HuH-7.5 (cell line): ENCODE measurements at regions not wholly inside any gene's neighbourhood (a gene's known extent, or its start where the extent isn't known, plus 50 kb on each side); places are given as distances from the start of the nearest gene placed in this dataset.

Source experiments
- DNase-seq: peaks from one replicate; pipeline ENCODE4 v3.0.0; 2011; ENCODE audit warnings: low spot score

DNA sequence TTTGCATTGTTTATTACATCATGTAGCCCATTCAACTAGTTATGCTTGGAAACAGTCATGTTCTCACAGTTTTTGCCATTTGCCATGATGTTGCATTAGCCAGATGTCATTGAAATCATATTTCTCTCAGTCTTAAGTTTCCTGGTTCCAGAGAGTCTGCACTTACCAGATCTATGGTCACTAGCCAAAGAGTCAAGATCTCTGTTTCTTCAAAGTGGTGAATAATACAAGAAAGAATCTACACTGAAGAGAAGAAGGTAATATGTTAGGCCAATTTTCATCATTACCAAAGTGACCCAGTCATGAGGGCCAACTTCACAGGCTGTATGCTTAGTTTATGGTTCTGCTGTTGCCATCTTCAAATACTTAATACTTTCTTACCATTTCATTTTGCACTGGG lies 89.0 kb upstream of the PHYHIPL start:
- no peak for DNase-seq

DNA sequence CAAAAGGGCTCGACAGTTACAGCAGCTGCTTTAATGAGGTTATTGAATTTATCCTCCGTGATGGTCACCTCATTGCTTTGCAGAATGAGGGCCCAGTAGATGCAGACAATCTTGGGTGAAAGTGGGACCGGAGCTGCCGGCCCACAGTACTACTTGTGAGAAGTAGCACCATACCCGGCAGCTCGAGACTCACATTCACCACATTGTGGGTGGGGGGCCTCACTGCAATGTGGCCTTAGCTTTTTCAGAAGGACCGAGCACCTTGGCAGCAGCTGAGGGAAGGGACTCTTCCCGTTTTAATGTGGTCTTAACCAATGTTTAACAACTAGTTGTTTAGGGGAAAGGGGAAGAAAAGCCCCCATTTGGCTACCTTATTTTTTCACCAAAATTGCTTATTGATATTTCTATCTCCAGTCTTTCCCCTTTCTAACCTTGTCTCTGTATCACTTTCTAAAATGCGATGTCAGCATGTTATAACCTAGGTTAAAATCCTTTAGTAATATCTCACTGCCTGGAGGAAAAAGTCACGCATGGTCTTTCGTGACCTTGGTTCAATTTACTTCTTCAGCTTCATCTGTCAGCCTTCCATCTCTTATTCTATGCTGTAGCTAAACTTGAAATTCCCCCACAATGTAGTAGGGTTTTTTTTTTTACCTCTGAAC lies 87.4 kb upstream of the PHYHIPL start:
- DNase-seq, result no peak

- no peak for DNase-seq
These were observed 85.4 kb upstream of the PHYHIPL start for GRCh38 chr10:59090817-59091622.

DNA sequence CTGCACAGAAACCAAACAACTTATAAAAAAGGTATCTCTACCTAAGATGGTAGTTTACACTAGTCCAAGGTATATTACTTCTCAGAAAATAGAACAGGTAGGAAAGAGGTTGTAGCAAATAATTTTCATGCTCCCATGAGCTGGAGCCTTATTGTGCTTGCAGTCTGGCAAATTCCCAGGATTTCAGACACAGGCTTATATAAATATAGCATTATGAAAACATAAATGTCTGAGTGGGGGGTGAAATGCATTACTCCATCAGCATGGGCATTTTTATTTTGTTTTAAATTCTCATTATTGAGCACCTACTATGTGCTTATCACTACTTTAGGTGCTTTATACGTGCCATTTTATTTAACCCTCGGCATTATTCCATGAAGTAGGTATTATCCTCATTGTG lies 83.0 kb upstream of the PHYHIPL start:
- DNase-seq, result no peak

DNA sequence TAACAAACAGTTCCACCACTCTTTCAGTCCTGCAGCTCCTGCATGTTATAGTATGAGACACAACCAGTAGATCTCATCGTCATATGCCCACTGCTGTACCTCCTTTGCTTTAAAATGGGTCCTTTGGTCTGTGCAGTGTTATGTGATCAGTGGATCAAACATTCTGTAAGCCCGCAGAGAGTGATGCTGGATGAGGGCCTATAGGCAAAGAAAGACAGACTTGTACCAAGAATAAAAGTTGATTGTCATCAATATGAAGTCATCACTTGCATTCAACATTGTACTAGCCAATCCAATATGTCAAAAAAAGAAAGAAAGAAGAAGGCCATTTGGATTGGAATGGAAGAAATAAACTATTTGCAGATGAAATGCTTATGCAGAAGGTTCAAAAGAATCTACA lies 79.8 kb upstream of the PHYHIPL start:
- DNase-seq, result no peak

- DNase-seq, result no peak
These were observed 78.1 kb upstream of the PHYHIPL start for GRCh38 chr10:59098387-59098786.

GRCh38 chr10:59098831-59099452 lies 77.5 kb upstream of the PHYHIPL start:
- no peak for DNase-seq

DNA sequence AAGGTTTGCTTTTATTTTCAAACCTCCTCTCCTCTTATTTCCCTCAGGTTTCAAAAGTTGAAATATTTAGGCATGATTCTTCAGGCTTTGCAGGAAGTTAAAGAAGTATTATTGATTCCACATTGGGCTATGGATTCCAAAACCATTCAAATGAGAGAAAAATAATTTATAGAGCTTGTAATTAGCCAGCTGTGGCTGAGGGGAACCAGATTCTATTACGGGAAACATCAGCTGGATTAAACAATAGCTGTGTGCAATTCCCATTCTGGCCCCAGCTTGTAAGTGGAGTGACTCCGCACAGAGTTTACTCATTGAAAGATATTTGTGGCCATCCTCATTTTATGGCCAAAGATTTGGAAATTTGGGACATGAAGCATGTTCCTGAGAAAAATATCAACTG lies 77.0 kb upstream of the PHYHIPL start:
- no peak for DNase-seq

DNA sequence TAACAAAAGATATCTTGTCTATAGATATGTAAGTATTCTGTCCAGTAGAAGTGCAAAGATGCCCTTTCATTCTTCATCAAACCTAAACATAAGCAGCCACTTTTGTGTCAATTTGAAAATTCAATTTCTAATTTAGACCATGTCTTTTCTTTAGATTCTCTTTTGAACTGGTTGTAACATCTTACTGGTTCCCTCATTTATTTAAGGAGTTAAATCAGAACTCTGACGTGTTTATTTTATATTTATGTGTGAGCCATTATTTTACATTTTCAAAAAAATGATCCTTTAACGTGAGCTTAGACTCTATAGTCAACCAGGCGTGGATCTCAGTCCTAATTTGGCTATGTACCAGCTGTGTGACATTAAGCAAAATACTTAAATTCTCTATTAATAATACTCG lies 74.0 kb upstream of the PHYHIPL start:
- DNase-seq, result no peak

DNA sequence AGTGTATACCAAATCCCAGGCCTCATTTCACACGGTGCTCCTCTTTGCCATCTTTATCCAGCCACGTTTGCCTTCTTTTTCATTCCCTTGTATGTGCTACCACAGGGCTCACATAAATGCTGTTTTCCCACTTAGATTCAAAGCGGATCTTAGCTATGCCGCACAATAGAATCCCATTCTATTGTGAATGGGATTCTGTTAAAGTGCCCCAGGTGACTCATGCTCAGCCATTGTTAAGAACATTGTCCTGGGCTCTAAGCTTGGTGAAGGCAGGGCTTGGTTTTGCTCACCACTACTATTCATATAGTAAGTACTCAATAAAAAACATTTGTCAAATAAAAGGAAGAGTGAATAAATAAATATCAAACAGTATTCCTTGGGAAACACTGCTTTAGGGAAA lies 72.3 kb upstream of the PHYHIPL start:
- no peak for DNase-seq

DNA sequence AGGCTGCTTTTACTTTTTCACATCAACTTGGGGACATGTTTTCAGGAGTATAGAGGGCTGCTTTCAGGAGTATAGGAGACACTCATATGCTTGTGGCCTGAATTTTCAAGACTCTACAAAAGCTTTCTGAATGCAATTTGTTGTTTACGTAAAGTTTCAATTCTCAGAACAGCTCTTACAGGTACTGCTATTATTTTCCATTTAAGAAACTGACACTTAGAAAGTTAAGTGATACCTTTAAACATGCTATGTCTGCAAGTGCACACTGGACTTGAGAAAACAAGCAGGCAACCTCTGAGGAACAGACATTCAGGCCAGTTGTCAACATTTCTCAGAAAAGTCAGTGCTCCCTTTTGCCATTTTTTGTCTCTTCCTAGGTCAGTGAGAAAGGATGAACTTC lies 70.0 kb upstream of the PHYHIPL start:
- no peak for DNase-seq

- no peak for DNase-seq
These were observed 69.3 kb upstream of the PHYHIPL start for GRCh38 chr10:59107147-59107546.

GRCh38 chr10:59108296-59108870 lies 68.1 kb upstream of the PHYHIPL start:
- DNase-seq, result no peak

- no peak for DNase-seq
These were observed 67.6 kb upstream of the PHYHIPL start for GRCh38 chr10:59108886-59109288.

DNA sequence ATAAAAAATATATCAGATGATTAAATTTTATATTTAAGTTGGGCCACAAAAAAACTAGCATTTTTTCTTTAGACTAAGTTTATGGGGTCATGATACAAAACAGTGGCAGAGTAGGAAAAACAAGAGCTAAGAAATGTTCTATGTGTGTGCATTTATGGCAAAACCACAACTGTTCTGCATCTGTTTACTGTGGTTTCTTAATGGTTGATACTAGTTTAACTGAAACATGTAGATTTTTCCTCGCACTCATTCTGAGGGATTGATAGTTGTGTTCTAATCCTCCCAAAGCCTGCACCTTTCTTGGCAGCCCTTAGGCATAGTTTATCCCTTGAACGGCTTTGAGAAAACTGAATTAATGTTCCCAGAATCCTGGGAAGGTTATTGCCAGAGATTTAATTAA lies 66.6 kb upstream of the PHYHIPL start:
- no peak for DNase-seq

DNA sequence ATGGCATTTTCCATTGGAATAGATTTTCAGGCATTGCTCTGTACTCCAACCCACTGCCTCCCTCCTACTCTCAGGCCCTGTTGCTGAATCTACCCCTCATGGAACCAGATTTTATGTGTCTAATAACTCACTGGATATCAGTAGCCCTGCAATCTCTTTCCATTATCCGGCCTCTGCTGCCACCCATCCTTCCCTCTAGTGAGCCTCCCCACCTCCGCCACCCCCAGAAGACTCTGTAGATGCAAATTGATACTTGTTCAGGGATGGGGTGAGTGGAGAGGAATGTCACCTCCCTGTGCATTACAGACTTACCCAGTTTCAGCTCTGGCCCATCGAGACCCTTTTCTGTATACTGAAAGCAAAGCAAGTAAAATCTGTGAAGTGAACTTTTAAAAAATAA lies 52.3 kb upstream of the PHYHIPL start:
- no peak for DNase-seq

GRCh38 chr10:59125666-59126065 lies 50.8 kb upstream of the PHYHIPL start:
- DNase-seq, result no peak

- no peak for DNase-seq
These were observed 50.2 kb upstream of the PHYHIPL start for GRCh38 chr10:59126261-59126660.
